Psoas muscle (tissue), 7 donors: ENCODE measurements at regions not wholly inside any gene's neighbourhood (a gene's known extent, or its start where the extent isn't known, plus 50 kb on each side); places are given as distances from the start of the nearest gene placed in this dataset.

Experiments
- ATAC-seq, 4 donors: fragments of 200-7000 bp; cut with Tn5 transposase; one replicate each; pipeline ENCODE4 v1.9.1; 2020; ENCODE audit warnings: moderate library complexity in 3 of 4, mild to moderate bottlenecking in 2 of 4
- DNase-seq, 2 donors: peaks; one replicate each; pipeline ENCODE4 v3.0.0-alpha.2; 2020
- H3K27ac ChIP-seq: fragments of 200-600 bp; one replicate; pipeline ENCODE4 v1.8.0; 2022
- H3K27me3 ChIP-seq, 3 donors: fragments of 200-600 bp in 1 of 3; one replicate each; pipeline versions ENCODE4 v1.6.1 to v1.8.0; 2013 to 2022; ENCODE audit warnings: low read length in 2 of 3, mild to moderate bottlenecking in 2 of 3, moderate library complexity in 1 of 3; ENCODE audit not compliant: insufficient read depth in 3 of 3
- H3K36me3 ChIP-seq, 2 donors: fragments of 200-600 bp in 1 of 2; one replicate each; pipeline versions ENCODE4 v1.6.1 to v1.8.0; 2013 to 2022; ENCODE audit warnings: low read depth in 1 of 2, mild to moderate bottlenecking in 1 of 2, moderate library complexity in 1 of 2; ENCODE audit not compliant: insufficient read depth in 1 of 2
- H3K4me1 ChIP-seq: fragments of 200-600 bp; one replicate; pipeline ENCODE4 v1.8.0; 2022
- H3K4me3 ChIP-seq: fragments of 200-600 bp; one replicate; pipeline ENCODE4 v1.8.0; 2022; ENCODE audit warnings: mild to moderate bottlenecking
- H3K9me3 ChIP-seq: fragments of 200-600 bp; one replicate; pipeline ENCODE4 v1.8.0; 2022
- WGBS, 3 donors: extraction: QIAGEN DNeasy Blood & Tissue Kit; methylation state at CpG; one replicate each; pipeline versions ENCODE4 v1.1.6 to v1.1.7; 2013; 5-methylcytosine and 5-hydroxymethylcytosine counted together
- intact Hi-C, 2 donors: fragments of 100-400 bp; cut with DNase I; formaldehyde crosslinking; loops; one replicate each; pipeline versions ENCODE4 v1.11.0 to v1.14.2; 2022
- TF ChIP-seq, protein P1 (sequence below): fragments of 200-600 bp; IDR thresholded peaks from one replicate; pipeline ENCODE4 v1.8.0; 2022; ENCODE audit warnings: antibody characterized with exemption
- donor health status: healthy with polysubstance abuse.
- donor health status: DM: no; HTN: no; CAD: no; lungs with moderate emphysema.
- donor health status: Bipolar disorder and iron deficiency.
- donor health status: healthy.
- donor health status: DM: yes; HTN: yes; CAD: no.
- donor health status: DM: no; HTN: no; CAD: no.
- donor health status: DM: yes; HTN: yes; CAD: no.

GRCh38 chr3:59450437-59450836 lies 400.6 kb upstream of the CFAP20DC start:
- Histone ChIP-seq H3K9me3 (no peaks in the 10 kb centered on the region), H3K4me1 (no peaks in the 10 kb centered on the region), H3K36me3 (no peaks in the 10 kb centered on the region), H3K27me3 (no peaks in the 10 kb centered on the region), H3K4me3 (no peak overlapping the region), H3K27ac (no peak overlapping the region)
- intact Hi-C loops = no loop called here
- ATAC-seq = no peak
- no peak for DNase-seq
- TF ChIP-seq, protein P1, sequence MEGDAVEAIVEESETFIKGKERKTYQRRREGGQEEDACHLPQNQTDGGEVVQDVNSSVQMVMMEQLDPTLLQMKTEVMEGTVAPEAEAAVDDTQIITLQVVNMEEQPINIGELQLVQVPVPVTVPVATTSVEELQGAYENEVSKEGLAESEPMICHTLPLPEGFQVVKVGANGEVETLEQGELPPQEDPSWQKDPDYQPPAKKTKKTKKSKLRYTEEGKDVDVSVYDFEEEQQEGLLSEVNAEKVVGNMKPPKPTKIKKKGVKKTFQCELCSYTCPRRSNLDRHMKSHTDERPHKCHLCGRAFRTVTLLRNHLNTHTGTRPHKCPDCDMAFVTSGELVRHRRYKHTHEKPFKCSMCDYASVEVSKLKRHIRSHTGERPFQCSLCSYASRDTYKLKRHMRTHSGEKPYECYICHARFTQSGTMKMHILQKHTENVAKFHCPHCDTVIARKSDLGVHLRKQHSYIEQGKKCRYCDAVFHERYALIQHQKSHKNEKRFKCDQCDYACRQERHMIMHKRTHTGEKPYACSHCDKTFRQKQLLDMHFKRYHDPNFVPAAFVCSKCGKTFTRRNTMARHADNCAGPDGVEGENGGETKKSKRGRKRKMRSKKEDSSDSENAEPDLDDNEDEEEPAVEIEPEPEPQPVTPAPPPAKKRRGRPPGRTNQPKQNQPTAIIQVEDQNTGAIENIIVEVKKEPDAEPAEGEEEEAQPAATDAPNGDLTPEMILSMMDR = no peak
- 93 to 98% (median 95%) methylated on average over 5 of the region's 5 CpGs for WGBS, 3 donors

DNA sequence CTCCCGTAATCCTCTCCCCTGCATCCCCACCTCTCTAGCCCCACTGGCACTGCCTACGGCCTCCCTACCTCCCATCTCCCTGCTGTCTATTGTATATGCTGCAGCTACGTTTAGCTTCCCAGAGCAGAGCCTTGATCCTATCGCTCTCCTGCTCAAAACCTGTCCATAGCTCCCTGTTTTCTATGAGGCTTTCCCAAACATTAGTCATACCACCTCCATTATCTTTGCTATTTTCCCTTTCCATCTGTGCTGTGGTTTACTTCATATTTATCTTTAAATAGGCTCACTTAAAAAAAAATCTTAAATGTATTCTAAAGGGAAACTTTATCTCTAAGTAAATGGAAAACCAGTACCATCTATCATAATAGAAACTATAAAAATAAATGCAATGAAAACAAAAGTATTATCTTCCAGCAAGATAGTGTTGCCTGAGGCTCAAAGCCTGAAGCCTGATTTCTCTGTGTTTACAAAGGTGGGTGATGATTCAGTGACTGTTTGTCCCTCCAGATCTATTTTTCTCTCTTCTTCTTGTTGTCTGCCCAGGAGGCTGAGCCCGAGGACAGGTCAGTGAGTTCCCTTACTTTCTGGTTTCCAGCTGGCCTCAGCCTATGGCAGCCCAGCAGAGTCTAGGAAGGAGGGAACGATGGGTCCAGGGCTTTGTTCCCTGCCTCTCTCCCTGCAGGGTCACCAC lies 397.1 kb upstream of the CFAP20DC start:
- Histone ChIP-seq H3K4me1 (no peaks in the 10 kb centered on the region), H3K36me3 (no peaks in the 10 kb centered on the region), H3K4me3 (no peak overlapping the region), H3K27me3 (no peaks in the 10 kb centered on the region), H3K27ac (no peak overlapping the region), H3K9me3 (no peaks in the 10 kb centered on the region)
- ATAC-seq (no peak), DNase-seq (no peak)
- 74 to 83% (median 80%) methylated on average over 6 of the region's 6 CpGs for WGBS, 3 donors
- TF ChIP-seq, protein P1 = no peak
- intact Hi-C loops = no loop called here

DNA sequence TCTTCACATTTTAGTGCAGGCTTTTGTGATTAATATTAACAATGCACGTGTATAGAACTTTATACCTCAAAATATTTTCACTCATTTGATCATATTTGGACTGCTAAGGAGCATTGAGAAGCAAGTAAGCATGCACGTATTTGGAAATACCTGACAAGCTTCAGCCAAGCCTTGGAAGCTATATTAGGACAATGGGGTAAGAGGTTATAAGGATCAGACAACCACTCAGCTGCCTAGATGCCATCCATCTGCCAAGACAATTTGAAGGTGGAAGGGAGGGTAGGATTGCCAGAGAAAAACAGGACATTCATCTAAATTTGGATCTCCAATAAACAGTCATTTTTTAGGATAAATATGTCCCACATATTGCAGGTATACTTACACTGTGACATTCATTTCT lies 394.9 kb upstream of the CFAP20DC start:
- TF ChIP-seq, protein P1 = no peak
- no peak overlapping the region for H3K27ac ChIP-seq
- WGBS, 3 donors = 36 to 46% (median 45%) methylated on average over 2 of the region's 2 CpGs
- DNase-seq (no peak), ATAC-seq (peak in 1 of 4 donors; percentile 55)
- H3K27me3 ChIP-seq = no peaks in the 10 kb centered on the region
- no peak overlapping the region for H3K4me3 ChIP-seq
- H3K4me1 ChIP-seq = no peaks in the 10 kb centered on the region
- H3K9me3 ChIP-seq = no peaks in the 10 kb centered on the region
- no peaks in the 10 kb centered on the region for H3K36me3 ChIP-seq
- intact Hi-C loops = no loop called here

- 41 to 59% (median 50%) methylated on average over 1 of the region's 1 CpG for WGBS, 3 donors
- no peak for DNase-seq
Measured at GRCh38 chr3:59444294-59444671, 394.5 kb upstream of the CFAP20DC start.

More at GRCh38 chr3:59444294-59444671, 394.5 kb upstream of the CFAP20DC start:
- H3K4me3 ChIP-seq = no peak overlapping the region
- H3K4me1 ChIP-seq = no peaks in the 10 kb centered on the region
- no peak for ATAC-seq
- H3K27ac ChIP-seq = no peak overlapping the region
- H3K36me3 ChIP-seq = no peaks in the 10 kb centered on the region
- TF ChIP-seq, protein P1 = no peak
- no peaks in the 10 kb centered on the region for H3K27me3 ChIP-seq
- H3K9me3 ChIP-seq = no peaks in the 10 kb centered on the region
- intact Hi-C loops = no loop called here
